Brain microvascular endothelial cell (primary cell): ENCODE measurements at regions not wholly inside any gene's neighbourhood (a gene's known extent, or its start where the extent isn't known, plus 50 kb on each side); places are given as distances from the start of the nearest gene placed in this dataset.

Experiments
- DNase-seq: peaks from one replicate; pipeline ENCODE4 v3.0.0-alpha.2; 2020
- H3K27ac ChIP-seq: fragments of 250-450 bp; sonication (Bioruptor Pico); 2 replicates; pipeline ENCODE4 v1.5.1; 2020; ENCODE audit warnings: mild to moderate bottlenecking, moderate library complexity
- H3K27me3 ChIP-seq: fragments of 250-450 bp; sonication (Bioruptor Pico); replicated peaks from 2 replicates; pipeline ENCODE4 v1.5.1; 2020; ENCODE audit warnings: mild to moderate bottlenecking
- H3K36me3 ChIP-seq: fragments of 250-450 bp; sonication (Bioruptor Pico); replicated peaks from 2 replicates; pipeline ENCODE4 v1.5.1; 2020; ENCODE audit warnings: mild to moderate bottlenecking
- H3K4me3 ChIP-seq: 2 replicates; pipeline ENCODE4 v1.5.1; 2011; ENCODE audit warnings: low read depth, mild to moderate bottlenecking, control low read depth, low read length, moderate library complexity
- CTCF ChIP-seq: IDR thresholded peaks from 2 replicates; pipeline ENCODE4 v1.5.1; 2011; ENCODE audit warnings: low read depth, mild to moderate bottlenecking, moderate library complexity, low read length, control low read depth, inconsistent platforms; ENCODE audit errors: missing control alignments
- in situ Hi-C: cut with HindIII; loops from 2 replicates; pipeline ENCODE4 v1.10.0; 2017; ENCODE audit warnings: low sequenced_read_pairs, low pct_ligation_motif_present

- DNase-seq: no peak
- in situ Hi-C loops: no loop called here
- H3K27ac ChIP-seq: no peak overlapping the region
- no peak for TF ChIP-seq CTCF
- H3K36me3 ChIP-seq: no peaks in the 10 kb centered on the region
- no peak overlapping the region for H3K4me3 ChIP-seq
- H3K27me3 ChIP-seq: no peaks in the 10 kb centered on the region
These were observed 413.9 kb downstream of the MZT1 start for GRCh38 chr13:72313546-72313945.

- Histone ChIP-seq H3K4me3 (no peak overlapping the region), H3K27me3 (no peaks in the 10 kb centered on the region), H3K27ac (no peak overlapping the region), H3K36me3 (no peaks in the 10 kb centered on the region)
- TF ChIP-seq CTCF: no peak
- in situ Hi-C loops: no loop called here
- DNase-seq: no peak
These were observed 423.3 kb downstream of the MZT1 start for GRCh38 chr13:72303941-72304746.

- in situ Hi-C loops: no loop called here
- no peak overlapping the region for H3K27ac ChIP-seq
- no peaks in the 10 kb centered on the region for H3K36me3 ChIP-seq
- TF ChIP-seq CTCF: no peak
- no peaks in the 10 kb centered on the region for H3K27me3 ChIP-seq
- no peak for DNase-seq
- no peak overlapping the region for H3K4me3 ChIP-seq
These were observed 429.2 kb upstream of the DACH1 start for GRCh38 chr13:72296246-72296645.

GRCh38 chr13:72295153-72295552 is 428.1 kb upstream of the DACH1 start:
- no peak for DNase-seq
- in situ Hi-C loops: no loop called here
- no peaks in the 10 kb centered on the region for H3K27me3 ChIP-seq
- TF ChIP-seq CTCF: no peak
- H3K36me3 ChIP-seq: no peaks in the 10 kb centered on the region
- H3K4me3 ChIP-seq: no peak overlapping the region
- no peak overlapping the region for H3K27ac ChIP-seq

- TF ChIP-seq CTCF: no peak
- H3K4me3 ChIP-seq: no peak overlapping the region
- in situ Hi-C loops: no loop called here
- no peak overlapping the region for H3K27ac ChIP-seq
- H3K27me3 ChIP-seq: no peaks in the 10 kb centered on the region
- H3K36me3 ChIP-seq: no peaks in the 10 kb centered on the region
- no peak for DNase-seq
These were observed 426.2 kb upstream of the DACH1 start for GRCh38 chr13:72293206-72293605.
